ENCODE measurements at regions not wholly inside any gene's neighbourhood (a gene's known extent, or its start where the extent isn't known, plus 50 kb on each side); places are given as distances from the start of the nearest gene placed in this dataset.

GRCh38 chr14:98736701-98737338 lies 535.2 kb downstream of the BCL11B start:
- H3K27ac ChIP-seq (ENCODE audit: low read length): no peak overlapping the region
- Mint-ChIP-seq H3K9me3 (no peaks in the 10 kb centered on the region), H3K27ac (no peak overlapping the region), H3K36me3 (no peaks in the 10 kb centered on the region), H3K4me3 (no peak overlapping the region), H3K4me1 (no peaks in the 10 kb centered on the region), H3K27me3 (ENCODE audit: low read depth in 2 of 2) (peaks cover 14 to 25% of the 10 kb centered on the region in 2 donors)
- H3K4me3 ChIP-seq (ENCODE audit: low read length): no peak overlapping the region
- H3K4me1 ChIP-seq (ENCODE audit: control insufficient read depth, insufficient read depth, low read length): no peaks in the 10 kb centered on the region
- no peak for ATAC-seq
- 84% methylated on average over 11 of the region's 11 CpGs for WGBS (ENCODE audit: insufficient coverage)
- TF ChIP-seq, protein P1, sequence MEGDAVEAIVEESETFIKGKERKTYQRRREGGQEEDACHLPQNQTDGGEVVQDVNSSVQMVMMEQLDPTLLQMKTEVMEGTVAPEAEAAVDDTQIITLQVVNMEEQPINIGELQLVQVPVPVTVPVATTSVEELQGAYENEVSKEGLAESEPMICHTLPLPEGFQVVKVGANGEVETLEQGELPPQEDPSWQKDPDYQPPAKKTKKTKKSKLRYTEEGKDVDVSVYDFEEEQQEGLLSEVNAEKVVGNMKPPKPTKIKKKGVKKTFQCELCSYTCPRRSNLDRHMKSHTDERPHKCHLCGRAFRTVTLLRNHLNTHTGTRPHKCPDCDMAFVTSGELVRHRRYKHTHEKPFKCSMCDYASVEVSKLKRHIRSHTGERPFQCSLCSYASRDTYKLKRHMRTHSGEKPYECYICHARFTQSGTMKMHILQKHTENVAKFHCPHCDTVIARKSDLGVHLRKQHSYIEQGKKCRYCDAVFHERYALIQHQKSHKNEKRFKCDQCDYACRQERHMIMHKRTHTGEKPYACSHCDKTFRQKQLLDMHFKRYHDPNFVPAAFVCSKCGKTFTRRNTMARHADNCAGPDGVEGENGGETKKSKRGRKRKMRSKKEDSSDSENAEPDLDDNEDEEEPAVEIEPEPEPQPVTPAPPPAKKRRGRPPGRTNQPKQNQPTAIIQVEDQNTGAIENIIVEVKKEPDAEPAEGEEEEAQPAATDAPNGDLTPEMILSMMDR (IDR thresholded peaks at IDR 0.05): no peak
- DNase-seq: no peak
- H3K9me3 ChIP-seq (ENCODE audit: control insufficient read depth, insufficient read depth, low read length): no peaks in the 10 kb centered on the region
- intact Hi-C loops (cut with micrococcal nuclease): no loop called here
- H3K27me3 ChIP-seq (ENCODE audit: control insufficient read depth, insufficient read depth, low read length): no peaks in the 10 kb centered on the region
- H3K36me3 ChIP-seq (ENCODE audit: control insufficient read depth, insufficient read depth, low read length): no peaks in the 10 kb centered on the region

DNA sequence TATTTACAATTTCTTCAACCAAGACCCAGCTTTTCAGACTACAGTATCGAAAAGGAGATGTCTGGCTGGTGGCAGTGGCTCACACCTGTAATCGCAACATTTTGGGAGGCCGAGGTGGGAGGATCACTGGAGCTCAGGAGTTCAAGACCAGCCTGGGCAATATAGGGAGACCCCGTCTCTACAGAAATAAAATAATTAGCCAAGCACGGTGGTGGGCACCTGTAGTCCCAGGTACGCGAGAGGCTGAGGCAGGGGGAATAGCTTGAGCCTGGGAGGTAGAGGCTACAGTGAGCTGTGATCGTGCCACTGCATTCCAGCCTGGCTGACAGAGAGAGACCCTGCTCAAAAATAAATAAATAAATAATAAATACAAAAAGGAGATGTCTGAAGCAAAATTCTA lies 530.5 kb downstream of the BCL11B start:
- TF ChIP-seq, protein P1 (IDR thresholded peaks at IDR 0.05): no peak
- no peaks in the 10 kb centered on the region for H3K9me3 Mint-ChIP-seq
- H3K27me3 Mint-ChIP-seq (ENCODE audit: low read depth in 2 of 2): peaks cover 12 to 23% of the 10 kb centered on the region in 2 donors

GRCh38 chr14:98742001-98742400 lies 530.0 kb downstream of the BCL11B start:
- no peak for DNase-seq
- intact Hi-C loops (cut with micrococcal nuclease): no loop called here
- no peak overlapping the region for H3K27ac ChIP-seq (ENCODE audit: low read length)
- TF ChIP-seq, protein P1 (IDR thresholded peaks at IDR 0.05): no peak
- Mint-ChIP-seq H3K4me3 (no peak overlapping the region), H3K36me3 (no peaks in the 10 kb centered on the region), H3K27ac (no peak overlapping the region), H3K4me1 (no peaks in the 10 kb centered on the region), H3K27me3 (ENCODE audit: low read depth in 2 of 2) (peaks cover 13 to 25% of the 10 kb centered on the region in 2 donors), H3K9me3 (no peaks in the 10 kb centered on the region)
- no peaks in the 10 kb centered on the region for H3K36me3 ChIP-seq (ENCODE audit: control insufficient read depth, insufficient read depth, low read length)
- H3K4me3 ChIP-seq (ENCODE audit: low read length): no peak overlapping the region
- ATAC-seq: peak in 1 of 3 donors; percentile 41
- no peaks in the 10 kb centered on the region for H3K4me1 ChIP-seq (ENCODE audit: control insufficient read depth, insufficient read depth, low read length)
- 71% methylated on average over 7 of the region's 7 CpGs for WGBS (ENCODE audit: insufficient coverage)
- no peaks in the 10 kb centered on the region for H3K27me3 ChIP-seq (ENCODE audit: control insufficient read depth, insufficient read depth, low read length)
- H3K9me3 ChIP-seq (ENCODE audit: control insufficient read depth, insufficient read depth, low read length): no peaks in the 10 kb centered on the region

More for the DNA sequence above, 530.5 kb downstream of the BCL11B start:
- H3K4me3 Mint-ChIP-seq: no peak overlapping the region
- no peak for ATAC-seq
- no peaks in the 10 kb centered on the region for H3K36me3 Mint-ChIP-seq
- Histone ChIP-seq H3K27me3 (ENCODE audit: control insufficient read depth, insufficient read depth, low read length) (no peaks in the 10 kb centered on the region), H3K27ac (ENCODE audit: low read length) (no peak overlapping the region), H3K9me3 (ENCODE audit: control insufficient read depth, insufficient read depth, low read length) (no peaks in the 10 kb centered on the region), H3K4me3 (ENCODE audit: low read length) (no peak overlapping the region), H3K36me3 (ENCODE audit: control insufficient read depth, insufficient read depth, low read length) (no peaks in the 10 kb centered on the region), H3K4me1 (ENCODE audit: control insufficient read depth, insufficient read depth, low read length) (no peaks in the 10 kb centered on the region)
- H3K27ac Mint-ChIP-seq: no peak overlapping the region
- intact Hi-C loops (cut with micrococcal nuclease): no loop called here
- WGBS (ENCODE audit: insufficient coverage): 92% methylated on average over 7 of the region's 8 CpGs
- DNase-seq: no peak
- no peaks in the 10 kb centered on the region for H3K4me1 Mint-ChIP-seq

GRCh38 chr14:98743536-98743935 lies 528.5 kb downstream of the BCL11B start:
- Mint-ChIP-seq H3K4me1 (no peaks in the 10 kb centered on the region), H3K9me3 (no peaks in the 10 kb centered on the region), H3K27me3 (ENCODE audit: low read depth in 2 of 2) (peaks cover 13 to 29% of the 10 kb centered on the region in 2 donors), H3K4me3 (no peak overlapping the region), H3K27ac (no peak overlapping the region), H3K36me3 (no peaks in the 10 kb centered on the region)
- H3K4me3 ChIP-seq (ENCODE audit: low read length): no peak overlapping the region
- H3K27me3 ChIP-seq (ENCODE audit: control insufficient read depth, insufficient read depth, low read length): no peaks in the 10 kb centered on the region
- H3K27ac ChIP-seq (ENCODE audit: low read length): no peak overlapping the region
- 96% methylated on average over 6 of the region's 8 CpGs for WGBS (ENCODE audit: insufficient coverage)
- TF ChIP-seq, protein P1 (IDR thresholded peaks at IDR 0.05): no peak
- ATAC-seq (no peak), DNase-seq (no peak)
- no peaks in the 10 kb centered on the region for H3K4me1 ChIP-seq (ENCODE audit: control insufficient read depth, insufficient read depth, low read length)
- no peaks in the 10 kb centered on the region for H3K36me3 ChIP-seq (ENCODE audit: control insufficient read depth, insufficient read depth, low read length)
- H3K9me3 ChIP-seq (ENCODE audit: control insufficient read depth, insufficient read depth, low read length): no peaks in the 10 kb centered on the region
- intact Hi-C loops (cut with micrococcal nuclease): no loop called here
